Activated naive CD8-positive, alpha-beta T cell treated with anti-CD3 and anti-CD28 coated beads for 36 hours (primary cell): ENCODE measurements at regions not wholly inside any gene's neighbourhood (a gene's known extent, or its start where the extent isn't known, plus 50 kb on each side); places are given as distances from the start of the nearest gene placed in this dataset.
A peak's percentile ranks its signal among the peaks of the same experiment; 100 is the strongest.

Experiments
- DNase-seq: peaks from one replicate; pipeline ENCODE4 v3.0.0; 2021
- H3K27ac Mint-ChIP-seq: one replicate; pipeline ENCODE4 v1.8.0; 2022; ENCODE audit warnings: mild to moderate bottlenecking, moderate library complexity, mixed read lengths
- H3K27me3 Mint-ChIP-seq: one replicate; pipeline ENCODE4 v1.8.0; 2022; ENCODE audit warnings: mild to moderate bottlenecking, mixed read lengths
- H3K36me3 Mint-ChIP-seq: one replicate; pipeline ENCODE4 v1.8.0; 2021; ENCODE audit warnings: mild to moderate bottlenecking, mixed read lengths
- H3K4me1 Mint-ChIP-seq: one replicate; pipeline ENCODE4 v1.8.0; 2021; ENCODE audit warnings: mixed read lengths
- H3K4me3 Mint-ChIP-seq: one replicate; pipeline ENCODE4 v1.8.0; 2022; ENCODE audit warnings: mild to moderate bottlenecking, moderate library complexity, mixed read lengths
- H3K9me3 Mint-ChIP-seq: one replicate; pipeline ENCODE4 v1.8.0; 2022; ENCODE audit warnings: mixed read lengths

- Mint-ChIP-seq H3K9me3 (no peaks in the 10 kb centered on the region), H3K27me3 (peaks cover 38% of the 10 kb centered on the region), H3K4me1 (peaks cover 14% of the 10 kb centered on the region), H3K36me3 (no peaks in the 10 kb centered on the region), H3K27ac (peak overlapping the region; percentile 27), H3K4me3 (no peak overlapping the region)
- DNase-seq = no peak
Observed at GRCh38 chr1:29709704-29710280, 473.5 kb downstream of the PTPRU start.

- Mint-ChIP-seq H3K36me3 (no peaks in the 10 kb centered on the region), H3K27ac (peak overlapping the region; percentile 17), H3K4me1 (peaks cover 14% of the 10 kb centered on the region), H3K9me3 (no peaks in the 10 kb centered on the region), H3K4me3 (no peak overlapping the region), H3K27me3 (peaks cover 41% of the 10 kb centered on the region)
- no peak for DNase-seq
Observed at GRCh38 chr1:29708796-29709703, 472.7 kb downstream of the PTPRU start.

GRCh38 chr1:29708381-29708780 lies 472.1 kb downstream of the PTPRU start:
- DNase-seq = no peak
- no peak overlapping the region for H3K4me3 Mint-ChIP-seq
- H3K27ac Mint-ChIP-seq = no peak overlapping the region
- peaks cover 14% of the 10 kb centered on the region for H3K4me1 Mint-ChIP-seq
- peaks cover 44% of the 10 kb centered on the region for H3K27me3 Mint-ChIP-seq
- H3K9me3 Mint-ChIP-seq = no peaks in the 10 kb centered on the region
- no peaks in the 10 kb centered on the region for H3K36me3 Mint-ChIP-seq

- H3K4me3 Mint-ChIP-seq = no peak overlapping the region
- no peak overlapping the region for H3K27ac Mint-ChIP-seq
- peaks cover 14% of the 10 kb centered on the region for H3K4me1 Mint-ChIP-seq
- no peak for DNase-seq
- H3K27me3 Mint-ChIP-seq = peaks cover 41% of the 10 kb centered on the region
- no peaks in the 10 kb centered on the region for H3K36me3 Mint-ChIP-seq
- no peaks in the 10 kb centered on the region for H3K9me3 Mint-ChIP-seq
Observed at GRCh38 chr1:29707796-29708195, 471.5 kb downstream of the PTPRU start.

DNA sequence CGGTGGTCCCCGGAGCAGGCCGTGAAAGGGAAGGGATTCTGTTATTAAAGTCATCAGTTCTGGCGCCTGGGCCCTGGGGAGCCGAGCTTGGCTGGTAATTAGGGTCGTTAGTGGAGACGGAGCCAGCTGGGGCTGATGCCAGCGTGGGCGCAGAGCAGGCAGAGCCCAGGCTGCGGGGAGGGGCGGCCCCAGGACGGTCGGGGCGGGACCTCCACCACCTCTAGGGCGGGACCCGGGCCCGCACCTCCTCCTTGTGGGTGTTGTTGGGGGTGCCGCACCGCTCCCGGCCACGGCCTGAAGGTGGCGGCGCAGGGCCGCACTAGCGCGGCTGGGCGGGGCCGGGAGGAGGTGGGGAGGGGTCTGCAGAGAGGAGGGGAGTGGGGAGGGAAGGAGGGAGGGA lies 470.6 kb downstream of the PTPRU start:
- Mint-ChIP-seq H3K4me1 (peaks cover 8% of the 10 kb centered on the region), H3K9me3 (no peaks in the 10 kb centered on the region), H3K4me3 (no peak overlapping the region), H3K36me3 (no peaks in the 10 kb centered on the region), H3K27me3 (peaks cover 41% of the 10 kb centered on the region), H3K27ac (no peak overlapping the region)
- peak; percentile 43 for DNase-seq

DNA sequence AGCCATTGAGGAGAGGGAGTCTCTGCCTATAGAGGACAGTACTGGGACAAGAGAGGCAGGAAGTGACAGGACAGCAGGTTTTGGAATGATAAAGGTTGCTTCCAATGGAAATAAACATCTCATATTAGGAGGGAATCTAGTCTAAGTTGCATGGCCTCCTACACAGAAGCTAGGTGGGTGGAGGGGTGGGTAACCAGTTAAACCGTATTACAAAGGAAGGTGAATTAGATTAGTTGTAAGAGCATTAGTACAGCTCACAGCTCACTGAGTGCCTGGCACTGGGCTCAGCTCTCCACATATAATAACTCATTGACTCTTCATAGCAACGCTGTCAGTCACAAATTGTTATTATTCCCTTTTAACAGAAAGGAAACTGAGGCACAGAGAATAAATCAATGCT lies 468.1 kb downstream of the PTPRU start:
- DNase-seq = no peak
- Mint-ChIP-seq H3K4me3 (no peak overlapping the region), H3K9me3 (no peaks in the 10 kb centered on the region), H3K27ac (no peak overlapping the region), H3K27me3 (peaks cover 43% of the 10 kb centered on the region), H3K36me3 (no peaks in the 10 kb centered on the region), H3K4me1 (peaks cover 4% of the 10 kb centered on the region)

GRCh38 chr1:29703596-29704370 lies 467.5 kb downstream of the PTPRU start:
- no peak for DNase-seq
- no peak overlapping the region for H3K27ac Mint-ChIP-seq
- H3K4me1 Mint-ChIP-seq = no peaks in the 10 kb centered on the region
- H3K4me3 Mint-ChIP-seq = no peak overlapping the region
- no peaks in the 10 kb centered on the region for H3K36me3 Mint-ChIP-seq
- peaks cover 46% of the 10 kb centered on the region for H3K27me3 Mint-ChIP-seq
- H3K9me3 Mint-ChIP-seq = no peaks in the 10 kb centered on the region

DNA sequence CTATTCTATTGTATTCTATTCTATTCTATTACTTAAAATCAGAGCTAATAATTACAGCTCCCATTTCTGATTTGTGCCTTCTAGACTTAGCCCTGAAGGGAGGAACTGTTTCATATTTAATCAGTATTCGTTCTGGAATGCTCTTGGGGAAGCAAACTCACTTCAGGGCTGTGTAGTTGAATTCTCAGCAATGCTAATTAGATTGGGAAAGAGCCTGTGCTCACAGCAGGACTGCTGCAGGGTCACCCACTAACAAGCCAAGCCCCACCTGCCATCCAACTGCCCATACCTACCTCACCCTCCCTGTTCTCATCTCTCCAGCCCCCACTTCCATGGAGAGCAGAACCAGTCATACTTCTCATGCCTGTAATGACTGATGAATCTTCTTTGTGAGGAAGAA lies 464.2 kb downstream of the PTPRU start:
- no peaks in the 10 kb centered on the region for H3K9me3 Mint-ChIP-seq
- no peak overlapping the region for H3K27ac Mint-ChIP-seq
- H3K27me3 Mint-ChIP-seq = peaks cover 28% of the 10 kb centered on the region
- no peak for DNase-seq
- no peak overlapping the region for H3K4me3 Mint-ChIP-seq
- no peaks in the 10 kb centered on the region for H3K4me1 Mint-ChIP-seq
- no peaks in the 10 kb centered on the region for H3K36me3 Mint-ChIP-seq

- H3K27ac Mint-ChIP-seq = no peak overlapping the region
- no peaks in the 10 kb centered on the region for H3K4me1 Mint-ChIP-seq
- no peaks in the 10 kb centered on the region for H3K9me3 Mint-ChIP-seq
- no peaks in the 10 kb centered on the region for H3K36me3 Mint-ChIP-seq
- H3K27me3 Mint-ChIP-seq = peaks cover 18% of the 10 kb centered on the region
- DNase-seq = no peak
- no peak overlapping the region for H3K4me3 Mint-ChIP-seq
Observed at GRCh38 chr1:29698626-29699025, 462.3 kb downstream of the PTPRU start.

DNA sequence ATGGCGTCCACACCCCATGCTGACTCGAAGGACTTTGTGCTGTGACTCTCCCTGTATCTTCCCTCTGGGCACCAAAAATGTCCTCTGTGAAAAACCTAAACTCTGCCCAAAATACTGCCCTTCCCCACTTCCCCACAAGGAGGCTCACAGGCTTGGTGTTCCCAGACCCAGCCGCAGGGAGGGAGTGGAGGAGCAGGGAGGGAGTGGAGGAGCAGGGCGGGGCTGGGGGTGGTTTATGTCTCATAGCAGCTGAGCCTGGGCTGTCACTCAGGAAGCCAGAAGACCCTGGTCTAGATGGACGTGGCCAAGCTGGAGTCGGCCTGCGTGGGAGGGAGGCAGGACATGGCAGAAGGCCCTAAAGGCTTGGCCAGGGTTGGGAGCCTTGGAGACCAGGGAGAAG lies 461.7 kb downstream of the PTPRU start:
- peaks cover 19% of the 10 kb centered on the region for H3K27me3 Mint-ChIP-seq
- H3K27ac Mint-ChIP-seq = no peak overlapping the region
- no peaks in the 10 kb centered on the region for H3K4me1 Mint-ChIP-seq
- no peaks in the 10 kb centered on the region for H3K9me3 Mint-ChIP-seq
- no peak overlapping the region for H3K4me3 Mint-ChIP-seq
- no peaks in the 10 kb centered on the region for H3K36me3 Mint-ChIP-seq
- DNase-seq = no peak

DNA sequence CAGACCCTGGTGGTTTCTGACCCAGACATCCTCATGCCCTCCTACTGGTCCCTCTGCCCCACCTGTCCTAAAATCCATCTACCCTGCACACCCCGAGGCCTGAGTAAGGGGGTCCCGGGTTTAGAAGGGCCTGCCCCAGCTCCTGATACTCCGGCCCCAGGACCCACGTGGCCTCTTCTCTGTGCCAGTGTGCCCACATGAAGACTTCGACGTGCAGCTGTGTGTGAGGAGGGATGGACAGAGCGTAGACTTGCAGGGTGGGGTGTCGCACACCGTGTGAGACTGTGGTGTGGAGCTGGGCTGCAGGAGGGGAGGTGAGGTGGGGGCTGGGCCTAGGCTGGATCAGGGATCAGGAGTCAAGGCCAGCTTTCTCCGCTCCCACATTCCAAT lies 461.1 kb downstream of the PTPRU start:
- Mint-ChIP-seq H3K9me3 (no peaks in the 10 kb centered on the region), H3K4me3 (no peak overlapping the region), H3K27ac (no peak overlapping the region), H3K27me3 (peaks cover 13% of the 10 kb centered on the region), H3K4me1 (no peaks in the 10 kb centered on the region), H3K36me3 (no peaks in the 10 kb centered on the region)
- no peak for DNase-seq

- Mint-ChIP-seq H3K27ac (no peak overlapping the region), H3K4me3 (no peak overlapping the region), H3K27me3 (peaks cover 12% of the 10 kb centered on the region), H3K36me3 (no peaks in the 10 kb centered on the region), H3K9me3 (no peaks in the 10 kb centered on the region), H3K4me1 (no peaks in the 10 kb centered on the region)
- DNase-seq = no peak
Observed at GRCh38 chr1:29696656-29697390, 460.5 kb downstream of the PTPRU start.

DNA sequence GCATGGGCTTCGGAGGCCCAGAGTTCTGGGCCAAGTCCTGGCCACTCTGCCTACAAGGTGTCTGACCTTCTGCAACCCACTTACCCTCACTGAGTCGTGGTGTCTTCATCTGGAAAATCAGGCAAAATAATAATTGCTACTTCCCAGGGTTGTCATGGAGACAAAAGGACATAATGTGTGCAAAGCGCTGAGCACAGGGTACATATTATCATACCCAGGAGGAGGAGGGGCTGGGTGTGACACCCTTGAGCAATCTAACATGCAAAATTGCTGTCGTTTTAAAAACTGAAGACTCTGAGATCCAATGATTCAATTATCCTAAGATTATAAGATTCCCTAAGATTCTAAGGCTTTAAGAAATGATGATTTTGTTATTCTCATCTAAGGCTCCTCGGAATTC lies 459.5 kb downstream of the PTPRU start:
- Mint-ChIP-seq H3K4me1 (no peaks in the 10 kb centered on the region), H3K36me3 (no peaks in the 10 kb centered on the region)

DNA sequence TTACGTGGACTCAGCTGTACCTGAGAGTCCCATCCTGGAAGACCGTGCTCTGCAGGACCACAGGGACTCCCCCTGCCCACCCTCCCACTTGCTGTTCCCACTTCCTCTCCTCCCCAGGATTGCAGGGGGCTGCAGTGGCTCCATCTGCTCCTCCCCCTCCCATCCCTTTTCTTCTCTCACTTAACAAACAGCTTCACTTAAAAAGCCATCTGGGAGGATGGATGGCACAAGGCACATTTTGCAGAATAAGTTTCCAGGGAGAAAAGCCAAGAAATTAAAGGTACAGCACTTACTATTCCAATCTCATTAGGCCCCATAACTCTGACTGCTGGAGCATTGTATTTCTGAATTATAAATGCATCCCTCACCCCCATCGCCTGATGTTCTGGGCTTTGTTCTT lies 458.7 kb downstream of the PTPRU start:
- Mint-ChIP-seq H3K27me3 (peaks cover 17% of the 10 kb centered on the region), H3K4me1 (no peaks in the 10 kb centered on the region), H3K36me3 (no peaks in the 10 kb centered on the region), H3K9me3 (no peaks in the 10 kb centered on the region), H3K27ac (no peak overlapping the region), H3K4me3 (no peak overlapping the region)
- DNase-seq = no peak

More for the DNA sequence above, 459.5 kb downstream of the PTPRU start:
- H3K27ac Mint-ChIP-seq = no peak overlapping the region
- H3K4me3 Mint-ChIP-seq = no peak overlapping the region
- DNase-seq = no peak
- H3K27me3 Mint-ChIP-seq = peaks cover 12% of the 10 kb centered on the region
- no peaks in the 10 kb centered on the region for H3K9me3 Mint-ChIP-seq

- Mint-ChIP-seq H3K4me1 (peaks cover 6% of the 10 kb centered on the region), H3K36me3 (no peaks in the 10 kb centered on the region), H3K9me3 (no peaks in the 10 kb centered on the region), H3K27ac (no peak overlapping the region), H3K4me3 (no peak overlapping the region), H3K27me3 (peaks cover 32% of the 10 kb centered on the region)
- DNase-seq = no peak
Observed at GRCh38 chr1:29691499-29691898, 455.2 kb downstream of the PTPRU start.
